ENCODE measurements at regions not wholly inside any gene's neighbourhood (a gene's known extent, or its start where the extent isn't known, plus 50 kb on each side); places are given as distances from the start of the nearest gene placed in this dataset.

GRCh38 chr11:82365351-82365750 is 368.3 kb downstream of the FAM181B start:
- DNase-seq, result no peak

- no peak for DNase-seq
Observed at GRCh38 chr11:82356316-82356715, 377.3 kb downstream of the FAM181B start.

GRCh38 chr11:82355313-82355823 is 378.3 kb downstream of the FAM181B start:
- no peak for DNase-seq

GRCh38 chr11:82326853-82327252 is 406.8 kb downstream of the FAM181B start:
- no peak for DNase-seq

- no peak for DNase-seq
Observed at GRCh38 chr11:82321206-82321605, 412.5 kb downstream of the FAM181B start.

- no peak for DNase-seq
Observed at GRCh38 chr11:82315093-82315492, 418.6 kb downstream of the FAM181B start.

- DNase-seq, result no peak
Observed at GRCh38 chr11:82308979-82309378, 424.7 kb downstream of the FAM181B start.

GRCh38 chr11:82305123-82305522 is 428.5 kb downstream of the FAM181B start:
- DNase-seq, result no peak

GRCh38 chr11:82303671-82304070 is 430.0 kb downstream of the FAM181B start:
- peak; percentile 57 for DNase-seq

GRCh38 chr11:82288471-82288870 is 445.2 kb downstream of the FAM181B start:
- no peak for DNase-seq

GRCh38 chr11:82270870-82271269 is 462.8 kb downstream of the FAM181B start:
- no peak for DNase-seq

- no peak for DNase-seq
Observed at GRCh38 chr11:82268627-82269026, 465.0 kb downstream of the FAM181B start.

GRCh38 chr11:82267186-82267585 is 466.5 kb downstream of the FAM181B start:
- DNase-seq, result no peak

GRCh38 chr11:82261367-82261766 is 472.3 kb downstream of the FAM181B start:
- no peak for DNase-seq

- DNase-seq, result no peak
Observed at GRCh38 chr11:82250047-82250446, 483.6 kb downstream of the FAM181B start.

- DNase-seq, result no peak
Observed at GRCh38 chr11:82246926-82247325, 486.7 kb downstream of the FAM181B start.

- DNase-seq, result no peak
Observed at GRCh38 chr11:82239498-82239897, 494.2 kb downstream of the FAM181B start.

GRCh38 chr11:82234256-82234655 is 499.4 kb downstream of the FAM181B start:
- DNase-seq, result no peak

- DNase-seq, result no peak
Observed at GRCh38 chr11:82233201-82233600, 500.5 kb downstream of the FAM181B start.

- no peak for DNase-seq
Observed at GRCh38 chr11:82229341-82229740, 504.3 kb downstream of the FAM181B start.

- DNase-seq, result no peak
Observed at GRCh38 chr11:82225930-82226329, 507.7 kb downstream of the FAM181B start.

GRCh38 chr11:82225502-82225901 is 508.2 kb downstream of the FAM181B start:
- no peak for DNase-seq

GRCh38 chr11:82216927-82217570 is 516.6 kb downstream of the FAM181B start:
- DNase-seq, result no peak

GRCh38 chr11:82210011-82210410 is 523.7 kb downstream of the FAM181B start:
- DNase-seq, result no peak

GRCh38 chr11:82195283-82195682 is 538.4 kb downstream of the FAM181B start:
- DNase-seq, result no peak

All from retina (tissue), 1 donor.